Memory B cell (primary cell): ENCODE measurements at regions not wholly inside any gene's neighbourhood (a gene's known extent, or its start where the extent isn't known, plus 50 kb on each side); places are given as distances from the start of the nearest gene placed in this dataset.
A peak's percentile ranks its signal among the peaks of the same experiment; 100 is the strongest.

ENCODE experiments used
- ATAC-seq: fragments of 150-1000 bp; cut with Tn5 transposase; 2 replicates; pipeline ENCODE4 v1.10.0; 2021; ENCODE audit warnings: low read depth, mild to moderate bottlenecking, moderate library complexity
- DNase-seq, 2 donors: peaks; one replicate each; pipeline ENCODE4 v3.0.0; 2022; ENCODE audit warnings: low spot score in 2 of 2
- H3K27ac Mint-ChIP-seq: one replicate; pipeline ENCODE4 v1.8.0; 2022; ENCODE audit warnings: mild to moderate bottlenecking, moderate library complexity, mixed read lengths
- H3K27me3 Mint-ChIP-seq: one replicate; pipeline ENCODE4 v1.8.0; 2022; ENCODE audit warnings: mixed read lengths
- H3K36me3 Mint-ChIP-seq: one replicate; pipeline ENCODE4 v1.8.0; 2022; ENCODE audit warnings: mild to moderate bottlenecking, mixed read lengths
- H3K4me1 Mint-ChIP-seq: one replicate; pipeline ENCODE4 v1.8.0; 2022; ENCODE audit warnings: mixed read lengths
- H3K4me3 Mint-ChIP-seq: one replicate; pipeline ENCODE4 v1.8.0; 2022; ENCODE audit warnings: mild to moderate bottlenecking, moderate library complexity, mixed read lengths
- H3K9me3 Mint-ChIP-seq: one replicate; pipeline ENCODE4 v1.8.0; 2022; ENCODE audit warnings: mixed read lengths

GRCh38 chr6:25054469-25054868 is 118.7 kb upstream of the RIPOR2 start:
- no peaks in the 10 kb centered on the region for H3K9me3 Mint-ChIP-seq
- peaks cover 53% of the 10 kb centered on the region for H3K4me1 Mint-ChIP-seq
- DNase-seq (no peak), ATAC-seq (no peak)
- H3K36me3 Mint-ChIP-seq: no peaks in the 10 kb centered on the region
- no peak overlapping the region for H3K4me3 Mint-ChIP-seq
- H3K27me3 Mint-ChIP-seq: no peaks in the 10 kb centered on the region
- H3K27ac Mint-ChIP-seq: peak overlapping the region; percentile 86

- no peaks in the 10 kb centered on the region for H3K36me3 Mint-ChIP-seq
- H3K27me3 Mint-ChIP-seq: no peaks in the 10 kb centered on the region
- H3K9me3 Mint-ChIP-seq: no peaks in the 10 kb centered on the region
- peak overlapping the region; percentile 74 for H3K4me3 Mint-ChIP-seq
- peak; percentile 50 to 61 for DNase-seq
- ATAC-seq: peak; percentile 81
- H3K4me1 Mint-ChIP-seq: peaks cover 40% of the 10 kb centered on the region
- H3K27ac Mint-ChIP-seq: peak overlapping the region; percentile 98
These were observed 120.4 kb upstream of the RIPOR2 start for GRCh38 chr6:25056130-25056529.

- peaks cover 33% of the 10 kb centered on the region for H3K4me1 Mint-ChIP-seq
- H3K36me3 Mint-ChIP-seq: no peaks in the 10 kb centered on the region
- no peaks in the 10 kb centered on the region for H3K27me3 Mint-ChIP-seq
- H3K27ac Mint-ChIP-seq: peak overlapping the region; percentile 98
- no peaks in the 10 kb centered on the region for H3K9me3 Mint-ChIP-seq
- no peak for ATAC-seq
- DNase-seq: no peak
- H3K4me3 Mint-ChIP-seq: no peak overlapping the region
These were observed 121.5 kb upstream of the RIPOR2 start for GRCh38 chr6:25057111-25057905.

- no peaks in the 10 kb centered on the region for H3K36me3 Mint-ChIP-seq
- DNase-seq: no peak
- ATAC-seq: no peak
- no peak overlapping the region for H3K27ac Mint-ChIP-seq
- H3K9me3 Mint-ChIP-seq: no peaks in the 10 kb centered on the region
- H3K4me3 Mint-ChIP-seq: no peak overlapping the region
- peaks cover 28% of the 10 kb centered on the region for H3K4me1 Mint-ChIP-seq
- H3K27me3 Mint-ChIP-seq: no peaks in the 10 kb centered on the region
These were observed 122.7 kb upstream of the RIPOR2 start for GRCh38 chr6:25058441-25058840.

GRCh38 chr6:25058941-25059340 is 123.2 kb upstream of the RIPOR2 start:
- DNase-seq: no peak
- Mint-ChIP-seq H3K27me3 (no peaks in the 10 kb centered on the region), H3K27ac (no peak overlapping the region)

DNA sequence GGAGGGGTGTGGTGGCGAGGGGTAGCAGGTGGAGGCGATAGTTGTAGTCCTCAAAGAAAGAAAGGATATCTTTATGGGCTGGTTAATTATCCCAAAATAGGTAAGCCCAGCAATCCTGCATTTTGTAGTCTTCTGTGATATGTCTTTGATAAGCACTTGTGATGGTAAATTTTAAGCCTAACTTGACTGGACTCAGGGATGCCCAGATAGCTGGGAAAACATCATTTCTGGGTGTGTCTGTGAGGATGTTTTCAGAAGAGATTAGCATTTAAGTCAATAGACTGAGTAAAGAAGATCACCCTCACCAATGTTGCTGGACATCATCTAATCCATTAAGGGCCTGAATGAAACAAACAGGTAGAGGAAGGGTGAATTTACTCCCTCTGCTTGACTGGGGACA is 124.8 kb upstream of the RIPOR2 start:
- H3K27me3 Mint-ChIP-seq: no peaks in the 10 kb centered on the region
- H3K4me1 Mint-ChIP-seq: peaks cover 19% of the 10 kb centered on the region
- no peaks in the 10 kb centered on the region for H3K9me3 Mint-ChIP-seq
- no peak overlapping the region for H3K27ac Mint-ChIP-seq
- ATAC-seq: no peak
- H3K36me3 Mint-ChIP-seq: no peaks in the 10 kb centered on the region
- no peak for DNase-seq
- H3K4me3 Mint-ChIP-seq: no peak overlapping the region

More at GRCh38 chr6:25058941-25059340, 123.2 kb upstream of the RIPOR2 start:
- Mint-ChIP-seq H3K4me3 (no peak overlapping the region), H3K4me1 (peaks cover 23% of the 10 kb centered on the region), H3K9me3 (no peaks in the 10 kb centered on the region), H3K36me3 (no peaks in the 10 kb centered on the region)
- ATAC-seq: no peak

- no peak for DNase-seq
- no peaks in the 10 kb centered on the region for H3K9me3 Mint-ChIP-seq
- H3K36me3 Mint-ChIP-seq: no peaks in the 10 kb centered on the region
- H3K4me1 Mint-ChIP-seq: peaks cover 10% of the 10 kb centered on the region
- H3K4me3 Mint-ChIP-seq: no peak overlapping the region
- H3K27ac Mint-ChIP-seq: no peak overlapping the region
- H3K27me3 Mint-ChIP-seq: no peaks in the 10 kb centered on the region
- ATAC-seq: no peak
These were observed 125.7 kb upstream of the RIPOR2 start for GRCh38 chr6:25061289-25061936.

DNA sequence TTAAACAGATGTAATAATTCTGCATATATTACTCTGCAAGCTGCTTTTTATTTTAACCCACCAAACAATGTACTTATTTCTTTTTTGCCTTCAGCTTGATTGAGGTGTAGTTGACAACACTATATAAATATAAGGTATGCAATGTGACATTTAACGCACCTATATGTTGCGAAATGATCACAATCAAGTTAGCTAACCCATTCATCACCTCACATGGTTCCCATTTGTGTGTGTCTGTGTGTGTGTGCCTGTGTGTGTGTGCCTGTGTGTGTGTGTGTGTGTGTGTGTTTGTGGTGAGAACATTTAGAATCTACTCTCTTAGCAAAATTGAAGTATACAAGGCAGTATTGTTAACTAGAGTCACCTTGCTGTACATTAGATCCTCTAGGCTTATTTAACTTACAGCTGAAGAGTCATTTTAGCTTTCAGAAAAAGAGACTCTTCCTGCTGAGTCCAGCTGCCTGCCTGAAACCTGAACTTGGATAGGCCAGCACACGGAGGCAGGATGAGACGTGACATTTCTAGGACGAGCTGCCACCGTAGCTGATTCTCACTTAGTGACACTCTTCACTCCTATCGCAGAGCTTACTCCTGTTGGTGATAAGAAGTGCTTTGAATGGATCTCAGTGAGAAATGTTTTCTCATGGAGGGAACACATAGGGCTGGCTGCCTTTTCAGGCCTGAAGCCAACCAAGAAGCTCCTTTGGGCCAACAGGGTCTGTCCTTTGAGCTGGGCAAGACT is 126.5 kb upstream of the RIPOR2 start:
- ATAC-seq (no peak), DNase-seq (no peak)
- Mint-ChIP-seq H3K27me3 (no peaks in the 10 kb centered on the region), H3K4me1 (peaks cover 5% of the 10 kb centered on the region), H3K27ac (no peak overlapping the region), H3K9me3 (no peaks in the 10 kb centered on the region), H3K36me3 (no peaks in the 10 kb centered on the region), H3K4me3 (no peak overlapping the region)

DNA sequence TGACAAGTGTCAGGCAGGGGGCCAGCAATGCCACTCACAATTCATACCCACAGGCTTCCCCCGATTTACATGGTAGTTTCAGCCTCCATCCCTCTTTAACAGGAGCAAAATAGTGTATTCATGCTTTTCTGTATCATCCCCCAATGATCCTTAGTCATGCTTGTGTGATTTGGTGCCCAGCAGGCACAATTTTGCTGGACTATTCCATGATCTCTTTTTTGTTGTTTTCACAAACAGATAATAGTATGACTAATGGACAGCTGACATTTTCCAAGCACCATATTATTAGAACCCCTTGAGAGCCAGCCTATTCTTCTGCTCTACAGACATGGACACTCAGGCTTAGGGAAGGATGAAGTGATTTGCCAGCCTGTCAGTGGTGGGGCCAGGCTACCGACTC is 128.2 kb upstream of the RIPOR2 start:
- H3K27me3 Mint-ChIP-seq: no peaks in the 10 kb centered on the region
- no peaks in the 10 kb centered on the region for H3K9me3 Mint-ChIP-seq
- no peaks in the 10 kb centered on the region for H3K36me3 Mint-ChIP-seq

GRCh38 chr6:25065666-25066065 is 129.9 kb upstream of the RIPOR2 start:
- ATAC-seq (no peak), DNase-seq (no peak)
- Mint-ChIP-seq H3K27ac (no peak overlapping the region), H3K9me3 (no peaks in the 10 kb centered on the region), H3K4me3 (no peak overlapping the region), H3K36me3 (no peaks in the 10 kb centered on the region), H3K27me3 (no peaks in the 10 kb centered on the region), H3K4me1 (no peaks in the 10 kb centered on the region)

More for the DNA sequence above, 128.2 kb upstream of the RIPOR2 start:
- Mint-ChIP-seq H3K27ac (no peak overlapping the region), H3K4me3 (no peak overlapping the region), H3K4me1 (peaks cover 2% of the 10 kb centered on the region)
- no peak for ATAC-seq
- no peak for DNase-seq

DNA sequence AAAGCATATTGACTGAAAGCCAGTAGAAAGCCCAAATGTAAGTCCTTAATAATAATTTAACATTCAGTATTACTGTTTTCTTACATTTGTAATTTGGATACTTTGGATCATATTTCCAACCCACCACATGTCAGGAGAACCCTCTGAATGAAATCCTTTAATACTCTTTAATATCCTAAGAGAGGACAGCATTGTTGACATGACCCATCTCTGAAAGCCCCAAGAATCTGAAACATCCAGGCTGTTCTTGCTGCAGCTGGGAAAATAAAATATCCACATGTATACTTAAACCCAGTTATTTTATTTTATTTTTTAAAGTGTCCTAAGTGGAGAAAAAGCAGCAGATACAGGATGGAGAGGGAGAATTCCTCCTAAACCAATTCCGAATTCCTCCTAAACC is 130.8 kb upstream of the RIPOR2 start:
- ATAC-seq: no peak
- no peak for DNase-seq
- no peak overlapping the region for H3K4me3 Mint-ChIP-seq
- no peaks in the 10 kb centered on the region for H3K27me3 Mint-ChIP-seq
- H3K9me3 Mint-ChIP-seq: no peaks in the 10 kb centered on the region
- H3K4me1 Mint-ChIP-seq: no peaks in the 10 kb centered on the region
- H3K36me3 Mint-ChIP-seq: no peaks in the 10 kb centered on the region
- H3K27ac Mint-ChIP-seq: no peak overlapping the region

GRCh38 chr6:25068866-25069265 is 133.1 kb upstream of the RIPOR2 start:
- Mint-ChIP-seq H3K4me3 (no peak overlapping the region), H3K9me3 (no peaks in the 10 kb centered on the region), H3K36me3 (no peaks in the 10 kb centered on the region), H3K27ac (no peak overlapping the region), H3K27me3 (no peaks in the 10 kb centered on the region), H3K4me1 (no peaks in the 10 kb centered on the region)
- ATAC-seq (no peak), DNase-seq (no peak)

DNA sequence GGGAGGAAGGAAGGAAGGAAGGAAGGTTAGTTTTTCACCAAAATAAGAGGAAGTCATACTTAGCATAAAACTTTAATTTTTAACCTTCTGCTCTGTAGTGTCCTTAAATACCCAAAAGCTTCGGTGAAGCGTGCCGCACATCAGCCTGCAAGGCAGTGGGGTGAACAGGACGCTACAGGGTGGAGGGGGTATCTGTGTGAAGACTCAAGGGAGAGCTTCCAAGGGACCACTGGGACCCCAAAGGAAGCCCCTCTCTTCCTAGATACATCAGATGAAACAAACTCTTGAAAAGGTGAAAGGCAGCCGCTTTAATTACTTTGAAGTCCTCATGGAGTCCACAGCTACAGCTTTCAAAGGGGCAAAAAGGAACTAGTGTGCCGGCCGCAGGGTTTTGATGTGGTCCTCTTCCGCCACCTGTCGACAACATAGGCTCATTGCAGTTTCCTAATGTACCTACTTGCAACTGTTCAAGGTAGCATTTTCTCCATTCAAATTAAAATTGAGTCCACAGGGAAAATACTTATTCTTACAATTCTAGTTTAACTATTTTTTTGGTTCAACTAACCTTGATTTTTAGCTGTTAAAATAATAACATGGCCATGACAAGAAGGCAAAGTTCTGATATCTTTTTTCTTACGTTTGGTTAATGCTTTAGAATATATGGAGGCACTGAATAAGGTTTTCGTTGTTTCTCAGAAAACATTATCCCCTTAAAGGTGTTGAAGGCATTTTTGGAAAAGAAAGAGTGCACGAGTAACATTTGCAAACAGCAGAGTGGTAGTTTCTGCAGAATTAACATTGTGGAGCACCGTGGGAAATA is 135.0 kb upstream of the RIPOR2 start:
- Mint-ChIP-seq H3K36me3 (no peaks in the 10 kb centered on the region), H3K4me3 (peak overlapping the region; percentile 81)

More for the DNA sequence above, 135.0 kb upstream of the RIPOR2 start:
- DNase-seq: peak; percentile 71 to 85
- peak; percentile 89 for ATAC-seq
- peak overlapping the region; percentile 93 for H3K27ac Mint-ChIP-seq
- no peaks in the 10 kb centered on the region for H3K27me3 Mint-ChIP-seq
- H3K4me1 Mint-ChIP-seq: peaks cover 2% of the 10 kb centered on the region
- no peaks in the 10 kb centered on the region for H3K9me3 Mint-ChIP-seq
